ENCODE measurements at regions not wholly inside any gene's neighbourhood (a gene's known extent, or its start where the extent isn't known, plus 50 kb on each side); places are given as distances from the start of the nearest gene placed in this dataset.

DNA sequence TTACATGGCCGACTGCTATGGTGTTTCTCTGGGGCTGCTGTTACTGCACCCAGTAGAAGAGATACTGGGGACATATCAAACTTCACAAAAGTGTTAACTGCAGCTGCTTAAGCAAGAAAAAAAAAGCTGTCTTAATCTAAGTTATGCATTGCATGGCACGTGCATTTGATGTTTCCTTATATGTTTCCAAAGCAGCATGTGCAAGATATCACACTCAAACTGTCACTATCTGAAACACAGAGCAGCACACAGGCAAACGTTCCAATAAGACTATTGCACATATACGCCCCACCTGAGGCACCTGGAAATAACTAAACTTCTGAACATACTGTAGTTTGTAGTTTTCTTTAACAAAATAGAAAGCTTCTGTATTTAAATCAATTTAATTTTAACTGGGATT is 671.4 kb upstream of the ADGRL2 start:
- H3K4me3 ChIP-seq (ENCODE audit: low read length), result no peak overlapping the region
- no peak for TF ChIP-seq ZNF274 (IDR thresholded peaks at IDR 0.05; ENCODE audit: low read depth, low read length)

DNA sequence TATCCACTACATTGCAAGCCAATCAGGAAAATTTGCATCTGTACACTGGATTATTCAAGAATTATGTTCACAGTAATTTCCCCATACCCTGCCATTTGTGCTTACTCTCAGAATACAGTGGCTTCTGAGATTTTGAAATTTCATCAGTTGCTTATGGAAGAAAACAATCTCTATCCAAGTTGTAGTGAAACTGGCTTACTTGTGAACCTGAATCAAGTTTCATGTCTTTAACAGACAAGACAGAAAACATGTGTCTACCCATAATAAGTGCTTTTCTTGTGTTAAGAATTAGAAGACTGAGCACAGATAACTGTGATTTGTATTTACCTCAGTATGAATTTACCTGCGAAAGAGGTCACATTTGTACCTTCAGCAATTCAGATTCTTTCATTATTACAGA is 672.7 kb upstream of the ADGRL2 start:
- TF ChIP-seq ZNF274 (IDR thresholded peaks at IDR 0.05; ENCODE audit: low read depth, low read length), result no peak

DNA sequence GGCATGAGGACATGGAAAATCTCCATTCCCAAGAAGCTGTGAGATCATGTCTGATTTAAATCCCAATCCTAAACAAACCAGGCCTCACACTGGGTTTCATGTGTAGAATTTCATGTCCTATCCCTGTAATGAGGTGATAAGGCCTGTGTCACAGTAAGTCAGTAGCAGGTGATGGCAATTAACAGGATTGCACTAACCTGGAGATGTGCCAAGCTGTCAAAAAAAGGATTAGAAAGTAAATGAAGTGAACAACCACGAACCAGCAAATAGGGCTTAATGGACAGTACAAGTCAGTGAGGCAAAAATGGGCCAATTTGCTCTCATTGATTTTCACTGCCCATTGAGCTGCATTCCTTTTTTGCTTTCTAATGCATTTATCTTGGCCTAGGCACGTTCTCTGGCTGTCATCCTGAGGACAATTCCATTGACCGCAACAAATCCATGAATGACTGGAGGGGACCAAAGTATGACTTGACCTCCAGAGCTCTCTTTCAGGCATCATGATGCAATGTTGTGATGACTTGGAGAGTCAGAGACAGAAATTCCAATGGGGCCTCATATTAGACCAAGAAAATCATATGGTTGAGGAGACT is 673.6 kb upstream of the ADGRL2 start:
- TF ChIP-seq ZNF274 (IDR thresholded peaks at IDR 0.05; ENCODE audit: low read depth, low read length), result no peak
- no peak overlapping the region for H3K4me3 ChIP-seq (ENCODE audit: low read length)

More for the DNA sequence above, 672.7 kb upstream of the ADGRL2 start:
- H3K4me3 ChIP-seq (ENCODE audit: low read length), result no peak overlapping the region

DNA sequence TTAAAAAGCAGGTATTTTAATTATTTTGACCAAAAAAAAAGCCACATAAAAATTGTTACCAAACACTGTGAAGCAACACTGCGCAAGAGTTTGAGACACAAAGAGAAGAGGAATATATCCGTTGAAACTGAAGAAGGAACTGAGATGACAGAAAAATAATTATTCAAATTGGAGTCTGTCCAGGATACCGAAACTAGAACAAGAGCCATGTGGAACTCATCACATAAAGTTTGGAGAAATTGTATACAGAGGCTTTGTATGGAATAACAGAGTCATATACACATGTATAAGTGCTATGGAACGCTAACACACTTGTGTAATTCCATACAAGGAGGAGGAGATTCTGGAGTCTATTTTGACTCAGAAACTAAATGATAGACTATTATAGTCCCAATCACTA is 675.1 kb upstream of the ADGRL2 start:
- H3K4me3 ChIP-seq (ENCODE audit: low read length), result no peak overlapping the region
- no peak for TF ChIP-seq ZNF274 (IDR thresholded peaks at IDR 0.05; ENCODE audit: low read depth, low read length)

DNA sequence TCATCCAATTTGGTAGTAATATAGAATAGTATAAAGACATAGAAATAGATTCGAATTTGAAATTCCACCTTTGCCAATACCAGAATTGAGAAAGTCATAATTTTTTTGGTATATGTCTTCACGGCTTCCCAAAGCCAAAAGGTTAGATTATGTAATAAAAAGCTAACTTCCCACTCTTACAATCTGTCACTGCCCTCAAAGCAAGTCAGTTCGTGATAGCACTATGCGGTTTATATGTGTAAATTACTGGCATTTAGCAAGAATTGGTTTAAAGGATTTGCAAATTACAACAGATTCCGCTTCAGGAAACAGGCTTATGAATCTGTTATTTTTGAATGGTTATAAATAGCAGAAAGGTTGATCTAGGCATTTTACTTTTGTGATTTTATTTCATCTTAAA is 679.4 kb upstream of the ADGRL2 start:
- TF ChIP-seq ZNF274 (IDR thresholded peaks at IDR 0.05; ENCODE audit: low read depth, low read length), result no peak
- no peak overlapping the region for H3K4me3 ChIP-seq (ENCODE audit: low read length)

DNA sequence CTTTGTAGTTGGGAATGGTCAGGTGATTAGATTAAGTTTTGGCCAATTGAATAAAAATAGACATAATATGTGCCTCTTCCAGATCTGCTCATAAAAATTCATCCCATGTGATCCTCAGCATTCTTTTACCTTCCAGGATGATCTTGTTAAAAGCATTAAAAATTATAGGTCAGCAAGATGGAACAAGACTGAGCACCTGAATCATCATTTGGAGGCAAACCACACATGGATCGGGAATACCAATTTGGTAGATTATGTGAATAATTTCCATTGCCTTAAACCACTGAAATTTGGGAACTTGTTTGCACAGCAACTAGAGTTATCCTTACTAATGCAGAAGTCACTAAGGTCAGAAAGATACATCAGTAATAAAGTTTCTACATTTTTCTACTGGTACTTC is 681.4 kb upstream of the ADGRL2 start:
- no peak overlapping the region for H3K4me3 ChIP-seq (ENCODE audit: low read length)
- TF ChIP-seq ZNF274 (IDR thresholded peaks at IDR 0.05; ENCODE audit: low read depth, low read length), result no peak

DNA sequence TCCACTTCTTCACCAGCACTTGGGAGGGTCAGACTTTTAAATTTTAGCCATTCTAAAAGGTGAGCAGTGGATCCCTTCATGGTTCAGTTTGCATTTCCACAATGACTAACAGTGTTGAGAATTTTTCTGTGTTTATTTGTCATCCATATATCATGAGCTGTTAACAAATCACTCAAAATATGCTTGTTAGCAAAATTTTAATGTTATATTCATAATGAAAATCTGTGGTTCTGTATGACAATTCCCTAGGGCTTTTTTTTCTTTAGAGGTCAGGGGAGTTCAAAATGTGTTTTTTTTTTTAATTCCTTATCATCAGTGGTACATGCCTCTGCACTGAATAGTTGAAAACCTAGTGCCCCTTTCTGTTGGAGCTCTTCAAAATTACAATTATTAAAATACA is 682.2 kb upstream of the ADGRL2 start:
- TF ChIP-seq ZNF274 (IDR thresholded peaks at IDR 0.05; ENCODE audit: low read depth, low read length), result no peak
- H3K4me3 ChIP-seq (ENCODE audit: low read length), result no peak overlapping the region

DNA sequence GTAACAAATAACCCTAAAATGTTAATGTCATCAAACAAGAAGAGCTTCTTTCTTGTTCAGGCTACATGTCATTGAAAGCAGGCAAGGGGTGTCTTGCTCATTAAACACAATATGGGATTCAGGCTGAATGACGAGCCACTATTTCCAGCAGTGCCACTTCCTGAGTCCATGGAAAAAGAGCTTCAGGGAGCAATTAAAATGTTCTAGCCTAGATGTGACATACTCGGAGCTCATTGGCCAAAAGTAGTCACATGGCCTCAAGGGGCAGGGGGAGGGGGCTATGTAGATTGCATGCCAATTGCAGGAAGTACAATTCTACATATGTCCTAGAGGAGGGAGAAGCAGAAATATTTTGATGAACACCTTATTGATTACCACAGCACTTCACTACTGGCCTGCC is 685.3 kb upstream of the ADGRL2 start:
- H3K4me3 ChIP-seq (ENCODE audit: low read length), result no peak overlapping the region
- no peak for TF ChIP-seq ZNF274 (IDR thresholded peaks at IDR 0.05; ENCODE audit: low read depth, low read length)

DNA sequence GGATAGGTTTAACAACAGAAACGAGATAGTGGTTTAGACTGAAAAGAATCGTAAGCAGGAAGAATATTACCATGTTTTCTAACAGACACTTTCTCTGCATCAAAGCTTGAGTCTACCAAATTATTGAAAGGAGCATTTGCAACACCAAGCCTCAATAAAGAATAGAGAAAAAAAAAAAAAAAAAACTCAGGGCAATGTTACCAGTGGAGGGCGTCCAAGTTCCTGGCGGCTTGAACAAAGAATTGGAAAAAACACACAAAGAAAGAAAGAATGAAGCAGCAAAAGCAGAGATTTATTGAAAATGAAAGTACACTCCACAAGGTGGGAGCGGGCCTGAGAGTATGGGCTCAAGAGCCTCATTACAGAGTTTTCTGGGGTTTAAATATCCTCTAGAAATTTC is 686.5 kb upstream of the ADGRL2 start:
- no peak for TF ChIP-seq ZNF274 (IDR thresholded peaks at IDR 0.05; ENCODE audit: low read depth, low read length)
- H3K4me3 ChIP-seq (ENCODE audit: low read length), result no peak overlapping the region

DNA sequence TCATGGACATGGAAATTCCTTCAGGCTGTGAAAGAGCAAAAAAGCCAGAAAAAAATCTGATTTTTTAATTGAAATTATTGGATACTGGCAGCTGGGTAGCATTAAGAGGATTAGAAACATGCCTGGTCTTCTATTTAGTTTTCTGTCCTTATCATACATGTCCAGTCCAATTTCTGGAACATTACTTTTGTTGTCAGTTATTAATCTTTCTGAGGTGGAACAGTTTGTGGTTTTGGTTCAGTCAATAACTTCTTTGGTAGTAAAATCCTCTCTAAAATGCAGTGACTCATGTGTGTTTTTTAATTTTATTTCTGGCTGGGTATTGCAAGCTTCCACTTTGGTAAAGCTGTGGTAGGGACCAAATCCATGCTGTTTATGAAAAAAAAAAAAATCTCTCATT is 687.0 kb upstream of the ADGRL2 start:
- H3K4me3 ChIP-seq (ENCODE audit: low read length), result no peak overlapping the region
- no peak for TF ChIP-seq ZNF274 (IDR thresholded peaks at IDR 0.05; ENCODE audit: low read depth, low read length)

DNA sequence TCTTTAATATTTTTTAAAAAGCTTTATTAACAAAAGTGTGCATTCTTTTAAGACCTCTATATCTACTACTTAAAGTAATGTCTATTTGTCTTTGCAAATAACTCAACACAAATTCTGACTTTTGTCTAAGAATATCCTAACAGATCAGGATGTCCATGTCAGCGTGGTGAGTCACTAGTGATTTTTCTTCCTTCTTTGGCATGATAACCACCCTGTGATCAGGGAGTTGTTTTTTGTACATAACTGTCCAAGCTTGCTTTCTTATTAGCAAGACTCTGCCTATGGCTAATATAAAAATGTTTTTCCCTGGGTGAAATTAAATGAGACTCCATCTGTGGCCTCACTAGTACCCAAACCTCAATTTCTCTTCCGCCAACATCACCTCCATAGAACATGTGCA is 688.9 kb upstream of the ADGRL2 start:
- no peak for TF ChIP-seq ZNF274 (IDR thresholded peaks at IDR 0.05; ENCODE audit: low read depth, low read length)
- no peak overlapping the region for H3K4me3 ChIP-seq (ENCODE audit: low read length)

DNA sequence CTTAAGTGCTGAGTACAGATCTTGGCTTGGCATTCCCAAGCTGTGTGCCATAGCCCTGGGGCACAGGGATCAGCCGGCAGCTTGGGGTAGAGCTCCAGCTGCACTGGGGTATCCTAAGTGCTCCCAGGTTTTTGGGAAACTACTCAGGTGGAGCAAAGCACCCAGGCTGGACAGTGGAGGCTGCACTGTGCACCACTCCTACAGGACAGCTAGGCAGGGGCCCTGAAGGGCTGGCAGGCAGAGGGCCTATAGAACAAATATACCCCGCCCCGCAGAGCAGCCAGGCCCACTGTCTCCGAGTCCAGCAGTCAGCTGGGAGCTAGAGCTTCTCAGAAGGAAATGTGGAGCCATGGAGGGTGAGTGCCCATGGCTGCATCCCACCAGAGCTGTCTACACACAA is 691.7 kb upstream of the ADGRL2 start:
- no peak overlapping the region for H3K4me3 ChIP-seq (ENCODE audit: low read length)
- TF ChIP-seq ZNF274 (IDR thresholded peaks at IDR 0.05; ENCODE audit: low read depth, low read length), result no peak

DNA sequence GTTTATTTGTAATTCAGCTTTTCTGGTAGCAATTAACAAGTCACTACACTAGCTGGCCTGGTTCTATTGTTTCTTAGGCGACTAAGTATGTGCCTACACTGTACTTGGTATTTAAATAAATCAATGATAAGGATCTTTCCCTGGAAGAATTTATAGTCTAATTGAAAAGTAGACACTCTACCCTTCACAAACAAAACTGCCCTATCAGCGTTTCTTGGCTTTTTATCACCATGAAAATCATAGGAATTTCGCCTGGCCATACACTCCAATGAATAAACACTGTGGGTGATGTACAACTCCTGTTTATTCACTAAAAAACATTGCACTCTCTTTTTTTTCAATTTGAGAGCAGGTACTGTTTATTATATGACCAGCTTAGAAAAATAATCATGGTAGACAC is 702.9 kb upstream of the ADGRL2 start:
- no peak for TF ChIP-seq ZNF274 (IDR thresholded peaks at IDR 0.05; ENCODE audit: low read depth, low read length)
- H3K4me3 ChIP-seq (ENCODE audit: low read length), result no peak overlapping the region

DNA sequence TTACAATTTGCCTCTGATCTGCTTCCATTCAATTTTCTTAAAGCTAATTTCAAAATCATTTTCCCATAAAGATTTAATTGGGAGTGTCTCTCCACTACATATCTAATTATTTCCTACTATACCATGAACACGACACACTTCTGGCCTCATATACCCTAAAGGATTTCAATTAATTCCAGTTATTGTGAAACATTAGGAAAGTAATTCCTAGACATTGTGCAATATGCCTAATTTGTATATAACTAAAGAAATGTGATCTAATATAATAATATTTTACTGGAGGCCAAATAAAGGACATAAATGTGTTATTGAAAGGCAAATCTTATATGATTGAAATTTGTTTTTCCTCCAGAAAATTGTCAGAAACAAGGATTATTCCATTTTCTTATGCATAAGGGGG is 727.2 kb upstream of the ADGRL2 start:
- TF ChIP-seq ZNF274 (IDR thresholded peaks at IDR 0.05; ENCODE audit: low read depth, low read length), result no peak
- no peak overlapping the region for H3K4me3 ChIP-seq (ENCODE audit: low read length)

DNA sequence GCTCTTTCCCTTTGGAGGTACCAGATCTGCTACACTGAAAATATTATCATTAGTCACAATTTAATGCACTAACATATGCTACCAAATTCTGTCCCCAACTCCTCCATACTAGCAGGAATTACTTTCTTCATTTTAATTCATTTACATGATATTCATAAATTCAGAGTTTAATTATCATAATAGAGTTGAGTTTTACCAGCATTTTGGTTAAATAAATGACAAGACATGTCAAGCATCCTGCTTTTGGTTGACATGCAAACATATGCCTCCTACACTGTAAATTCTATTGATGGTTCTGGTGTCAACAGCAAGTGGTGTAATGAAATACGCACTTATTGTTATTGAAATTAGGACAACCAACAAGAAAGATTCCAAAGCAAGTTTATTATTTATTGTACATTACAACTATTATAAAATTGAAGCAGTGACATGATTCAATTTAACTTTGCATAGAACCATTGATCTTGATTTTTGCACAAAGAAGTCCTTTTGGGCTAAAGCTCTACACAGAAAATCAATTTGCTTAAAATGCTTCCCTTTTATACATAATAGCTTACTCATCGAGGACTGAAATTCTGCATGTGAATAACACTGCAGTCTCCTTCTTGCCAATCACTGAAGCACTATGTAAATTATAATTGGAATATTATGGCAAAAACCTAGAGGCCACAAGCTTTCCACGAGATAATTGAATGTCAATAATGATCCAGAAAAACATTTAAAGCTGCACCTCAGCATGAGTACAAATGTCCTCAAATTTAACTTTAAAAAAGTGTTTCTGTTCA is 728.6 kb upstream of the ADGRL2 start:
- no peak overlapping the region for H3K4me3 ChIP-seq (ENCODE audit: low read length)
- TF ChIP-seq ZNF274 (IDR thresholded peaks at IDR 0.05; ENCODE audit: low read depth, low read length), result no peak
